ENCODE measurements at regions not wholly inside any gene's neighbourhood (a gene's known extent, or its start where the extent isn't known, plus 50 kb on each side); places are given as distances from the start of the nearest gene placed in this dataset.

DNA sequence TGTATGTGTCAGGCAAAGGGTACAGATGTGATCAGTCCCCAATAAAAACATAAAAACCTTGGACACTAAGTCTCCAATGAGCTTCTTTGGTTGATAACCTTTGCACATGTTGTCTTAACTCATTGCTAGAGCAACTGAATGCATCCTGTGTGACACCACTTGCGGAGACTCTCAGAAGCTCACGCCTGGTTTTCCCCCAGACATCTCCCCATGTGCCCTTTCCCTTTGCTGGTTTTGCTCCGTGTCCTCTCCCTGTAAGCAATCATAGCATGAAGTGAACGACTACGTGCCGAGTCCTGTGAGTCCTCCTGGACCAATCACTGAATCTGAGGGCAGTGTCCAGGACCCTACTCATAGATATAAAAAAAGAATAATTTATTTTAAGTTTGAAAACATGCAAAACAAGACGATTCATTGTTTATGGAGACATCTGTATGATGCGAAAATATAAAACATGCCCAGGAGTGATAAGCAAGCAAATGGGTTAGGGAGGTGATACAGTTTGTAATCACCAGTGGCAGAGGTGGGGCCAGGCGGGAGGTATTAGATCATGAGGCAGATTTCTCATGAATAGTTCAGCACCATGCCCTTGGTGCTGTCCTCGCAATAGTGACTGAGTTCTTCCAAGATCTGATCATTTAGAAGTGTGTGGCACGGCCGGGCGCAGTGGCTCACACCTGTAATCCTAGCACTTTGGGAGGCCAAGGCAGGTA, 115.5 kb downstream of the MED10 start (continued):
- TF ChIP-seq ZNF596 (tag by site-specific recombination; IDR thresholded peaks at IDR 0.05) (no peak), MEIS1 (CRISPR knock-in tag; IDR thresholded peaks at IDR 0.05; ENCODE audit: borderline replicate concordance) (no peak), ZNF426 (tag by site-specific recombination; IDR thresholded peaks at IDR 0.05) (no peak)

- H3K9me3 ChIP-seq (ENCODE audit: control insufficient read depth, insufficient read depth, low read depth, low read length) = no peaks in the 10 kb centered on the region; the same call in 1 of the 2 replicates
- TF ChIP-seq, protein P1, sequence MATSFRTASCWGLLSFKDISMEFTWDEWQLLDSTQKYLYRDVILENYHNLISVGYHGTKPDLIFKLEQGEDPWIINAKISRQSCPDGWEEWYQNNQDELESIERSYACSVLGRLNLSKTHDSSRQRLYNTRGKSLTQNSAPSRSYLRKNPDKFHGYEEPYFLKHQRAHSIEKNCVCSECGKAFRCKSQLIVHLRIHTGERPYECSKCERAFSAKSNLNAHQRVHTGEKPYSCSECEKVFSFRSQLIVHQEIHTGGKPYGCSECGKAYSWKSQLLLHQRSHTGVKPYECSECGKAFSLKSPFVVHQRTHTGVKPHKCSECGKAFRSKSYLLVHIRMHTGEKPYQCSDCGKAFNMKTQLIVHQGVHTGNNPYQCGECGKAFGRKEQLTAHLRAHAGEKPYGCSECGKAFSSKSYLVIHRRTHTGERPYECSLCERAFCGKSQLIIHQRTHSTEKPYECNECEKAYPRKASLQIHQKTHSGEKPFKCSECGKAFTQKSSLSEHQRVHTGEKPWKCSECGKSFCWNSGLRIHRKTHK (tag by site-specific recombination; IDR thresholded peaks at IDR 0.05) = no peak
- TF ChIP-seq, protein P2, sequence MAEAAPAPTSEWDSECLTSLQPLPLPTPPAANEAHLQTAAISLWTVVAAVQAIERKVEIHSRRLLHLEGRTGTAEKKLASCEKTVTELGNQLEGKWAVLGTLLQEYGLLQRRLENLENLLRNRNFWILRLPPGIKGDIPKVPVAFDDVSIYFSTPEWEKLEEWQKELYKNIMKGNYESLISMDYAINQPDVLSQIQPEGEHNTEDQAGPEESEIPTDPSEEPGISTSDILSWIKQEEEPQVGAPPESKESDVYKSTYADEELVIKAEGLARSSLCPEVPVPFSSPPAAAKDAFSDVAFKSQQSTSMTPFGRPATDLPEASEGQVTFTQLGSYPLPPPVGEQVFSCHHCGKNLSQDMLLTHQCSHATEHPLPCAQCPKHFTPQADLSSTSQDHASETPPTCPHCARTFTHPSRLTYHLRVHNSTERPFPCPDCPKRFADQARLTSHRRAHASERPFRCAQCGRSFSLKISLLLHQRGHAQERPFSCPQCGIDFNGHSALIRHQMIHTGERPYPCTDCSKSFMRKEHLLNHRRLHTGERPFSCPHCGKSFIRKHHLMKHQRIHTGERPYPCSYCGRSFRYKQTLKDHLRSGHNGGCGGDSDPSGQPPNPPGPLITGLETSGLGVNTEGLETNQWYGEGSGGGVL (tag by site-specific recombination; IDR thresholded peaks at IDR 0.05) = no peak
- no peaks in the 10 kb centered on the region for H3K4me1 ChIP-seq (ENCODE audit: control insufficient read depth, insufficient read depth, low read length)
- no peaks in the 10 kb centered on the region for H3K36me3 ChIP-seq (ENCODE audit: control insufficient read depth in 2 of 2, insufficient read depth in 1 of 2, low read length in 2 of 2)
- ChIA-PET CTCF (no interaction called here), POLR2A (interaction anchor here (0.6 kb wide), 1 partner anchor 19 kb away, joined by 3 read pairs; no protein-coding TSS in a partner anchor)
- no peak overlapping the region for H3K27ac ChIP-seq (ENCODE audit: extremely low read depth, low read depth, low read length)
- no peak overlapping the region for H3K4me3 ChIP-seq (ENCODE audit: low read depth, low read length)
Measured at GRCh38 chr5:6261668-6262067, 116.7 kb downstream of the MED10 start.

- H3K4me1 ChIP-seq (ENCODE audit: control insufficient read depth, insufficient read depth, low read length) = no peaks in the 10 kb centered on the region
- H3K9me3 ChIP-seq (ENCODE audit: control insufficient read depth, insufficient read depth, low read depth, low read length) = no peaks in the 10 kb centered on the region; the same call in 1 of the 2 replicates
- ChIA-PET CTCF (interaction anchor here (0.6 kb wide), 1 partner anchor 455 kb away, joined by 3 read pairs; no protein-coding TSS in a partner anchor), POLR2A (interaction anchor here (0.6 kb wide), 1 partner anchor 20 kb away, joined by 3 read pairs; no protein-coding TSS in a partner anchor)
- no peaks in the 10 kb centered on the region for H3K36me3 ChIP-seq (ENCODE audit: control insufficient read depth in 2 of 2, insufficient read depth in 1 of 2, low read length in 2 of 2)
- H3K4me3 ChIP-seq (ENCODE audit: low read depth, low read length) = no peak overlapping the region
- no peak for TF ChIP-seq MYNN (tag by site-specific recombination; IDR thresholded peaks at IDR 0.05; ENCODE audit: borderline replicate concordance)
- no peak for TF ChIP-seq KLF7 (tag by site-specific recombination; IDR thresholded peaks at IDR 0.05; ENCODE audit: borderline replicate concordance)
- no peak for TF ChIP-seq ZNF704 (tag by site-specific recombination; IDR thresholded peaks at IDR 0.05)
- TF ChIP-seq ZNF513 (tag by site-specific recombination; IDR thresholded peaks at IDR 0.05) = no peak
- TF ChIP-seq ZNF433 (tag by site-specific recombination; IDR thresholded peaks at IDR 0.05; ENCODE audit: low read depth) = no peak
- no peak for TF ChIP-seq KLF16 (tag by site-specific recombination; IDR thresholded peaks at IDR 0.05)
- TF ChIP-seq ZNF747 (tag by site-specific recombination; IDR thresholded peaks at IDR 0.05) = no peak
- no peak for TF ChIP-seq SCRT1 (tag by site-specific recombination; IDR thresholded peaks at IDR 0.05; ENCODE audit: borderline replicate concordance)
- no peak for TF ChIP-seq ZNF449 (tag by site-specific recombination; IDR thresholded peaks at IDR 0.05)
- TF ChIP-seq ZNF514 (tag by site-specific recombination; IDR thresholded peaks at IDR 0.05) = no peak
- no peak for TF ChIP-seq ZNF549 (tag by site-specific recombination; IDR thresholded peaks at IDR 0.05)
- TF ChIP-seq, protein P3, sequence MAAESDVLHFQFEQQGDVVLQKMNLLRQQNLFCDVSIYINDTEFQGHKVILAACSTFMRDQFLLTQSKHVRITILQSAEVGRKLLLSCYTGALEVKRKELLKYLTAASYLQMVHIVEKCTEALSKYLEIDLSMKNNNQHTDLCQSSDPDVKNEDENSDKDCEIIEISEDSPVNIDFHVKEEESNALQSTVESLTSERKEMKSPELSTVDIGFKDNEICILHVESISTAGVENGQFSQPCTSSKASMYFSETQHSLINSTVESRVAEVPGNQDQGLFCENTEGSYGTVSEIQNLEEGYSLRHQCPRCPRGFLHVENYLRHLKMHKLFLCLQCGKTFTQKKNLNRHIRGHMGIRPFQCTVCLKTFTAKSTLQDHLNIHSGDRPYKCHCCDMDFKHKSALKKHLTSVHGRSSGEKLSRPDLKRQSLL (tag by site-specific recombination; IDR thresholded peaks at IDR 0.05) = no peak
- no peak overlapping the region for H3K27ac ChIP-seq (ENCODE audit: extremely low read depth, low read depth, low read length)
Measured at GRCh38 chr5:6261256-6261655, 117.1 kb downstream of the MED10 start.
